Osteoblast (primary cell): ENCODE measurements at regions not wholly inside any gene's neighbourhood (a gene's known extent, or its start where the extent isn't known, plus 50 kb on each side); places are given as distances from the start of the nearest gene placed in this dataset.

Experiments
- DNase-seq: peaks from one replicate; pipeline ENCODE4 v3.0.0; 2011; ENCODE audit warnings: low spot score, mixed read lengths; ENCODE audit not compliant: insufficient read length; ENCODE audit errors: missing footprints
- H2AFZ ChIP-seq: 2 replicates; pipeline ENCODE4 v1.6.0; 2011; ENCODE audit warnings: mild to moderate bottlenecking, low read length
- H3K27ac ChIP-seq: 2 replicates; pipeline ENCODE4 v1.5.1; 2011; ENCODE audit warnings: mild to moderate bottlenecking, low read depth, low read length, moderate library complexity
- H3K27me3 ChIP-seq: 2 replicates; pipeline ENCODE4 v1.6.0; 2012; ENCODE audit warnings: mild to moderate bottlenecking, control low read depth, inconsistent platforms, low read length, moderate library complexity; ENCODE audit not compliant: insufficient read depth
- H3K36me3 ChIP-seq: 2 replicates; pipeline ENCODE4 v1.5.1; 2011; ENCODE audit warnings: mild to moderate bottlenecking, low read length, control low read depth, moderate library complexity; ENCODE audit not compliant: insufficient read depth
- H3K4me1 ChIP-seq: 2 replicates; pipeline ENCODE4 v1.5.1; 2011; ENCODE audit warnings: mild to moderate bottlenecking, low read length, control low read depth, moderate library complexity; ENCODE audit not compliant: insufficient read depth
- H3K4me2 ChIP-seq: 2 replicates; pipeline ENCODE4 v1.6.0; 2011; ENCODE audit warnings: mild to moderate bottlenecking, low read length; ENCODE audit not compliant: insufficient read depth
- H3K4me3 ChIP-seq: fragments of 200-600 bp; sonication (generic); 3 replicates; pipeline ENCODE4 v1.5.1; 2012; ENCODE audit warnings: mild to moderate bottlenecking, low read length, inconsistent platforms; ENCODE audit not compliant: insufficient read depth
- H3K79me2 ChIP-seq: 2 replicates; pipeline ENCODE4 v1.6.0; 2012; ENCODE audit warnings: mild to moderate bottlenecking, low read length, control low read depth, inconsistent platforms; ENCODE audit not compliant: insufficient read depth
- H3K9me3 ChIP-seq: 2 replicates; pipeline ENCODE4 v1.5.1; 2011; ENCODE audit warnings: low read depth, low read length, control low read depth
- H4K20me1 ChIP-seq: 2 replicates; pipeline ENCODE4 v1.6.0; 2012; ENCODE audit warnings: mild to moderate bottlenecking, low read length, control low read depth; ENCODE audit not compliant: insufficient read depth
- CTCF ChIP-seq: IDR thresholded peaks from 2 replicates; pipeline ENCODE4 v1.5.1; 2011; ENCODE audit warnings: mild to moderate bottlenecking, low read depth, low read length, moderate library complexity; ENCODE audit errors: extremely low read depth

- no peak for DNase-seq
- Histone ChIP-seq H4K20me1 (no peaks in the 10 kb centered on the region), H3K36me3 (no peaks in the 10 kb centered on the region), H3K9me3 (no peaks in the 10 kb centered on the region), H3K27me3 (peaks cover 9% of the 10 kb centered on the region), H3K27ac (no peak overlapping the region), H3K4me2 (no peak overlapping the region), H3K4me1 (peaks cover 23% of the 10 kb centered on the region), H2AFZ (no peak overlapping the region), H3K79me2 (no peaks in the 10 kb centered on the region), H3K4me3 (no peak overlapping the region)
- TF ChIP-seq CTCF = no peak
Observed at GRCh38 chr3:186411994-186412393, 50.0 kb upstream of the DGKG start.
